HepG2 (cell line): ENCODE measurements at regions not wholly inside any gene's neighbourhood (a gene's known extent, or its start where the extent isn't known, plus 50 kb on each side); places are given as distances from the start of the nearest gene placed in this dataset.

ENCODE experiments used
- ATAC-seq: fragments of 200-7000 bp; cut with Tn5 transposase; 3 replicates; pipeline ENCODE4 v1.9.1; 2020; ENCODE audit warnings: mild to moderate bottlenecking, moderate library complexity
- BruUV-seq: library from RNA; stranded (reverse); fragments of 400-500 nt; replicated peaks from 2 replicates; lab custom pipeline; 2021; lab: Mats Ljungman, UMichigan
- CTCF ChIA-PET: fragments of 300-600 bp; formaldehyde crosslinking; extraction: SDS; loops from one replicate; lab custom pipeline; 2021; ENCODE audit warnings: low total read pairs, inconsistent platforms, low intra/inter-chr PET ratio; lab: Yijun Ruan, JAX
- POLR2A ChIA-PET: fragments of 350-600 bp; sonication (Branson Sonifier 250); formaldehyde crosslinking; loops from one replicate; lab custom pipeline; 2020; ENCODE audit warnings: antibody characterized with exemption, inconsistent platforms; lab: Yijun Ruan, JAX
- DNase-seq: peaks from one replicate; pipeline ENCODE4 v3.0.0-alpha.2; 2015; ENCODE audit warnings: low spot score
- FAIRE-seq: peaks from 3 replicates; lab custom pipeline; 2011; peaks lifted over from hg19 to GRCh38; lab: Jason Lieb, UNC
- H2AFZ ChIP-seq: one replicate; pipeline ENCODE4 v1.6.1; 2011; ENCODE audit warnings: low read length, inconsistent platforms
- H3K27ac ChIP-seq: fragments of 300-600 bp; 3 replicates; pipeline ENCODE4 v1.8.0; 2011; ENCODE audit warnings: mixed run types, mild to moderate bottlenecking, mixed read lengths, low read length, inconsistent platforms; ENCODE audit not compliant: insufficient read depth; ENCODE audit errors: extremely low read length
- H3K27me3 ChIP-seq, 2 experiments: fragments of 200-600 bp in 1 of 2; 2 replicates in 1 of 2; 3 replicates in 1 of 2; pipeline versions ENCODE4 v1.6.0 to v1.8.0; 2011; ENCODE audit warnings: low read length in 2 of 2, mild to moderate bottlenecking in 2 of 2, moderate library complexity in 2 of 2, inconsistent platforms in 1 of 2; ENCODE audit not compliant: insufficient read depth in 2 of 2, control insufficient read depth in 1 of 2
- H3K36me3 ChIP-seq, 2 experiments: fragments of 200-600 bp in 1 of 2; replicated peaks in 1 of 2; 2 replicates in 1 of 2; 3 replicates in 1 of 2; pipeline versions ENCODE4 v1.5.1 to v1.8.0; 2011; ENCODE audit warnings: low read length in 2 of 2, inconsistent platforms in 1 of 2; ENCODE audit not compliant: insufficient read depth in 2 of 2, control insufficient read depth in 1 of 2
- H3K4me1 ChIP-seq: 2 replicates; pipeline ENCODE4 v1.5.1; 2012; ENCODE audit warnings: low read length, inconsistent platforms; ENCODE audit not compliant: insufficient read depth
- H3K4me2 ChIP-seq: 2 replicates; pipeline ENCODE4 v1.6.0; 2011; ENCODE audit warnings: low read depth, low read length, inconsistent platforms
- H3K4me3 ChIP-seq, 3 experiments: fragments of 200-600 bp in 1 of 3; sonication (generic), shearing (Covaris generic) in 1 of 3; replicated peaks in 1 of 3; 2 replicates each; pipeline ENCODE4 v1.5.1; 2011 to 2016; ENCODE audit warnings: low read length in 3 of 3, inconsistent platforms in 2 of 3, low read depth in 2 of 3, mild to moderate bottlenecking in 2 of 3, control low read depth in 1 of 3, mixed read lengths in 1 of 3; ENCODE audit not compliant: insufficient read depth in 1 of 3
- H3K79me2 ChIP-seq: one replicate; pipeline ENCODE4 v1.6.1; 2011; ENCODE audit warnings: low read length, inconsistent platforms; ENCODE audit not compliant: insufficient read depth
- H3K9ac ChIP-seq: 2 replicates; pipeline ENCODE4 v1.6.0; 2011; ENCODE audit warnings: mild to moderate bottlenecking, low read depth, low read length, inconsistent platforms; ENCODE audit not compliant: insufficient read depth
- H3K9me3 ChIP-seq: 2 replicates; pipeline ENCODE4 v1.5.1; 2012; ENCODE audit warnings: mild to moderate bottlenecking, low read length
- H4K20me1 ChIP-seq: 2 replicates; pipeline ENCODE4 v1.6.0; 2011; ENCODE audit warnings: inconsistent platforms, mild to moderate bottlenecking, low read length, moderate library complexity; ENCODE audit not compliant: insufficient read depth
- ERF ChIP-seq: IDR thresholded peaks from 2 replicates; pipeline ENCODE4 v1.6.1; 2018; ENCODE audit warnings: missing biosample characterization, missing genetic modification reagents
- GLI4 ChIP-seq: sonication (generic); formaldehyde crosslinking; IDR thresholded peaks from 2 replicates; pipeline ENCODE4 v1.5.1; 2020; ENCODE audit warnings: missing genetic modification reagents, mild to moderate bottlenecking, moderate library complexity, borderline replicate concordance
- RNF2 ChIP-seq: fragments of 450-650 bp; conservative IDR thresholded peaks from 2 replicates; pipeline ENCODE4 v1.6.1; 2016; ENCODE audit warnings: low read depth
- THAP9 ChIP-seq: sonication (generic); formaldehyde crosslinking; IDR thresholded peaks from 2 replicates; pipeline ENCODE4; 2020; ENCODE audit warnings: missing genetic modification reagents, mild to moderate bottlenecking, borderline replicate concordance
- ZNF256 ChIP-seq: sonication (generic); formaldehyde crosslinking; conservative IDR thresholded peaks from 2 replicates; pipeline ENCODE4 v1.4.0; 2020; ENCODE audit warnings: missing genetic modification reagents
- ZNF282 ChIP-seq: fragments of 450-650 bp; IDR thresholded peaks from 2 replicates; pipeline ENCODE4 v1.6.1; 2018; ENCODE audit not compliant: partially characterized antibody
- WGBS: methylation state at CpG from one replicate; pipeline ENCODE4 v1.1.6; 2017; ENCODE audit warnings: low lambda C conversion rate; 5-methylcytosine and 5-hydroxymethylcytosine counted together
- in situ Hi-C: cut with HindIII; loops from 2 replicates; pipeline ENCODE4 v1.10.0; 2017; ENCODE audit warnings: low pct_unique_long_range_greater_than_20kb; ENCODE audit not compliant: extremely low pct_ligation_motif_present
- intact Hi-C: fragments of 100-400 bp; cut with micrococcal nuclease; formaldehyde crosslinking; loops from one replicate; pipeline ENCODE4 v1.10.0; 2022; ENCODE audit not compliant: unreplicated experiment
- TF ChIP-seq, protein P1 (sequence below): sonication (generic); formaldehyde crosslinking; IDR thresholded peaks from 2 replicates; pipeline ENCODE4 v1.4.0; 2020; ENCODE audit warnings: missing genetic modification reagents
- TF ChIP-seq, protein P2 (sequence below): sonication (generic); formaldehyde crosslinking; IDR thresholded peaks from 2 replicates; pipeline ENCODE4 v1.4.0; 2020; ENCODE audit warnings: mild to moderate bottlenecking, low read depth, missing genetic modification reagents
- TF ChIP-seq, protein P3 (sequence below): sonication (generic); formaldehyde crosslinking; IDR thresholded peaks from 2 replicates; pipeline ENCODE4 v1.5.0; 2020; ENCODE audit warnings: mild to moderate bottlenecking, low read depth, missing genetic modification reagents, borderline replicate concordance

GRCh38 chr14:71185637-71186036, 278.4 kb downstream of the PCNX1 start (continued):
- TF ChIP-seq, protein P1, sequence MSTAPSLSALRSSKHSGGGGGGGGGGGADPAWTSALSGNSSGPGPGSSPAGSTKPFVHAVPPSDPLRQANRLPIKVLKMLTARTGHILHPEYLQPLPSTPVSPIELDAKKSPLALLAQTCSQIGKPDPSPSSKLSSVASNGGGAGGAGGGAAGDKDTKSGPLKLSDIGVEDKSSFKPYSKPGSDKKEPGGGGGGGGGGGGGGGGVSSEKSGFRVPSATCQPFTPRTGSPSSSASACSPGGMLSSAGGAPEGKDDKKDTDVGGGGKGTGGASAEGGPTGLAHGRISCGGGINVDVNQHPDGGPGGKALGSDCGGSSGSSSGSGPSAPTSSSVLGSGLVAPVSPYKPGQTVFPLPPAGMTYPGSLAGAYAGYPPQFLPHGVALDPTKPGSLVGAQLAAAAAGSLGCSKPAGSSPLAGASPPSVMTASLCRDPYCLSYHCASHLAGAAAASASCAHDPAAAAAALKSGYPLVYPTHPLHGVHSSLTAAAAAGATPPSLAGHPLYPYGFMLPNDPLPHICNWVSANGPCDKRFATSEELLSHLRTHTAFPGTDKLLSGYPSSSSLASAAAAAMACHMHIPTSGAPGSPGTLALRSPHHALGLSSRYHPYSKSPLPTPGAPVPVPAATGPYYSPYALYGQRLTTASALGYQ (CRISPR knock-in tag) = no peak
- TF ChIP-seq, protein P2, sequence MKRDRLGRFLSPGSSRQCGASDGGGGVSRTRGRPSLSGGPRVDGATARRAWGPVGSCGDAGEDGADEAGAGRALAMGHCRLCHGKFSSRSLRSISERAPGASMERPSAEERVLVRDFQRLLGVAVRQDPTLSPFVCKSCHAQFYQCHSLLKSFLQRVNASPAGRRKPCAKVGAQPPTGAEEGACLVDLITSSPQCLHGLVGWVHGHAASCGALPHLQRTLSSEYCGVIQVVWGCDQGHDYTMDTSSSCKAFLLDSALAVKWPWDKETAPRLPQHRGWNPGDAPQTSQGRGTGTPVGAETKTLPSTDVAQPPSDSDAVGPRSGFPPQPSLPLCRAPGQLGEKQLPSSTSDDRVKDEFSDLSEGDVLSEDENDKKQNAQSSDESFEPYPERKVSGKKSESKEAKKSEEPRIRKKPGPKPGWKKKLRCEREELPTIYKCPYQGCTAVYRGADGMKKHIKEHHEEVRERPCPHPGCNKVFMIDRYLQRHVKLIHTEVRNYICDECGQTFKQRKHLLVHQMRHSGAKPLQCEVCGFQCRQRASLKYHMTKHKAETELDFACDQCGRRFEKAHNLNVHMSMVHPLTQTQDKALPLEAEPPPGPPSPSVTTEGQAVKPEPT (CRISPR knock-in tag) = no peak
- no peak for TF ChIP-seq ZNF256 (CRISPR knock-in tag)
- TF ChIP-seq RNF2 = no peak

- no peak overlapping the region for H2AFZ ChIP-seq
- WGBS = 2% methylated on average over 9 of the region's 11 CpGs
- no peak overlapping the region for H3K4me2 ChIP-seq
- H3K9ac ChIP-seq = no peak overlapping the region
- ATAC-seq = no peak; the same call in 2 of the 3 replicates
- H3K9me3 ChIP-seq = no peaks in the 10 kb centered on the region
- no peaks in the 10 kb centered on the region for H3K36me3 ChIP-seq
- POLR2A ChIA-PET = no interaction called here
- TF ChIP-seq, protein P2 (CRISPR knock-in tag) = no peak
- TF ChIP-seq ERF = no peak
- TF ChIP-seq, protein P3, sequence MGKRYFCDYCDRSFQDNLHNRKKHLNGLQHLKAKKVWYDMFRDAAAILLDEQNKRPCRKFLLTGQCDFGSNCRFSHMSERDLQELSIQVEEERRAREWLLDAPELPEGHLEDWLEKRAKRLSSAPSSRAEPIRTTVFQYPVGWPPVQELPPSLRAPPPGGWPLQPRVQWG (CRISPR knock-in tag) = no peak
- TF ChIP-seq ZNF282 = no peak
- TF ChIP-seq THAP9 (CRISPR knock-in tag) = no peak
- TF ChIP-seq GLI4 (CRISPR knock-in tag) = no peak
- TF ChIP-seq, all 625 proteins: peak for 0
- Histone ChIP-seq H3K4me3 (no peak overlapping the region), H3K27me3 (peaks cover 0 to 16% of the 10 kb centered on the region in 2 experiments; a peak in 1 of 5 replicates), H3K79me2 (no peaks in the 10 kb centered on the region), H3K27ac (no peak overlapping the region), H3K4me1 (no peaks in the 10 kb centered on the region), H4K20me1 (no peaks in the 10 kb centered on the region)
- no peak for FAIRE-seq
- BruUV-seq = no TSS peak
- CTCF ChIA-PET = no interaction called here
- DNase-seq = no peak
- in situ Hi-C loops (no loop called here), intact Hi-C loops (no loop called here)
Measured at GRCh38 chr14:71187633-71188356, 280.5 kb downstream of the PCNX1 start.
